Posterior cingulate gyrus (tissue), 11 donors: ENCODE measurements at regions not wholly inside any gene's neighbourhood (a gene's known extent, or its start where the extent isn't known, plus 50 kb on each side); places are given as distances from the start of the nearest gene placed in this dataset.
"Not testable (repeated sequence)": the region's sequence is repeated elsewhere in the genome, so short reads cannot be mapped to it uniquely, and the experiment has no call there.

Experiments used
- DNase-seq, 10 donors: peaks; one replicate each; pipeline versions ENCODE4 v3.0.0 to v3.0.0-alpha.2; 2020 to 2021; ENCODE audit warnings: mixed read lengths in 3 of 10
- intact Hi-C: fragments of 100-400 bp; cut with DNase I; formaldehyde crosslinking; loops from one replicate; pipeline ENCODE4 v1.15.1; 2023

GRCh38 chr3:166472015-166472414, 634.8 kb upstream of the BCHE start:
- intact Hi-C loops: no loop called here
- DNase-seq: no peak

GRCh38 chr3:166471074-166471767, 634.0 kb upstream of the BCHE start:
- intact Hi-C loops: no loop called here
- no peak for DNase-seq

DNA sequence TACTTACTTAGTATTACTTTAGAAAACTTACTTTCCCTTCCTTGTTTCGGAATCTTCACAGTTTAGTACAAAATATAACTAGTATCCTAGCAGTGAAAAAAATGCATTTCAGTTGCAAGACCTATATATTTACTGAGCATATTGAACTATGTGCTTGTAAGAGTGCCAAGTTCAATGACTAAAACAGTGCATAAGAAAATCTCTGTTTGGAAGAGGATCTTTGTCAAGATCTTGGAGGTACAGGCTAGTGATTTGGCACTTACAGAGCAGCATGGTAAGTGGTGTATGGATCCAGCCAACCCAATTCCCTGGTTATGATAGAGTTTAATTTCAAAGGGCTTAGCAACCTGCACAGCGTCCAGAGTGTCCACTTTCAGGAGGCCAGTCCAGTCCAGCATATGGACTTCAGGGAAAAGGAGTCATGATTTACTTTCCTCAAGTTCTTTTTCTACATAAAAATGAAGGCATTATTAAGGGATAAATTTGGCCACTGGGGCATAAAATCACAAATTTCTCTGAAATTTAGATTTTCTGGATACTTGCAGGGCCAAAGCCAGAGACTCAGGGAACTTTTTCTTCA, 625.8 kb upstream of the BCHE start:
- intact Hi-C loops: no loop called here
- DNase-seq: no peak

DNA sequence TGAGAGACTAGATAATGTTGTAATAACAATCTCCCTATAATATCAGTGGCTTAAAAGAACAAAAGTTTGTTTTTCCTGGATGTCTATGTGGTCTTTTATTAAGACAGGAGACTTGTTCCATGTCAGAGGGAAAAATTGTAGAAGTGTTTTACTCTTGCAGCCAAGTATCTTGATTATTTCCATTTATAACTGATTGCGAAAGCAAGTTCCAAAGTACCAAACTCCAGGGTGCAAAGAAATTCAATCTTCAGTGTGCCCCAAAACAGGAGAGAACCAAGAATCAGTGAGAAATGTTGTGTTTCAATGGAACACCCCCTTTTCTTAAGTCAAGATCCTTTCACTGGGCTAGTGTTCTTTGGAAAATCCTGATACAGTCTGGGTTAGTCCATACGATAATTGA, 624.4 kb upstream of the BCHE start:
- DNase-seq: no peak
- intact Hi-C loops: no loop called here

DNA sequence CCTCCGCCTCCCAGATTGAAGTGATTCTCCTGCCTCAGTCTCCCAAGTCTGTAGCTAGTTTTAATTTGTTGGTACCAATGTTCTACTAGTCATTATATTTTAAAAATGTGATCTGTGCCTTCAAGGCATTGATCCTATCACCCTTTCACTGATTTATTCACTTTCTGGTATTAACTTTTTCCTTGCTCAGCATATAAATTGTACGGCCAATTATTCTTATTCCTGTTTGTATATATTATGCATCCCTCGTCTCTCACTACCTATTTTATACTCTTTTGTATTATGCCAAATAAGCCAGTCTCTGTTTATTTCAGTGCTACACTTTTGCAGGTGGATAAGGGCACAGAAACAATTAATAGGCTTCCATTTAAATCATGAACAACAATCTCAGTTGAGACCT, 620.2 kb upstream of the BCHE start:
- DNase-seq: no peak
- intact Hi-C loops: no loop called here

DNA sequence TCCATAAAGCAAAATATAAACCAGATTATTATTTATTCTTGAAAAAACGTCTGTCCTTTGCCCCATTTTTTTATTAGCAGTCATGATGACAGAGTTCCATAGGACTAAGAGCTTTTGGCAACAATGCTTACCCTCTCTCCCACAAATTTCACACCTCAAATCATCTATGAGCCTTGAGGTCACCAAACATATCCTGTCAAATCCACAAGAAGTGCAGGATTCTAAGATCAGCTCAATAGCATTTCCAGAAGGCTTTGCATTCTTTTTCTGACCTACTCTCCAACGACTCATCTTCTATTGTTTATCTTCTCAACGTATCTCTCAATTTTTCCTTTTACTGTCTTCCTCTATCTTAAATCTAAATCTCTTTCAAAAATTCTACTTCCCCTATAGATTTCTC, 619.1 kb upstream of the BCHE start:
- intact Hi-C loops: no loop called here

GRCh38 chr3:166455744-166456143, 618.5 kb upstream of the BCHE start:
- intact Hi-C loops: no loop called here
- no peak for DNase-seq

More for the DNA sequence above, 619.1 kb upstream of the BCHE start:
- no peak for DNase-seq

DNA sequence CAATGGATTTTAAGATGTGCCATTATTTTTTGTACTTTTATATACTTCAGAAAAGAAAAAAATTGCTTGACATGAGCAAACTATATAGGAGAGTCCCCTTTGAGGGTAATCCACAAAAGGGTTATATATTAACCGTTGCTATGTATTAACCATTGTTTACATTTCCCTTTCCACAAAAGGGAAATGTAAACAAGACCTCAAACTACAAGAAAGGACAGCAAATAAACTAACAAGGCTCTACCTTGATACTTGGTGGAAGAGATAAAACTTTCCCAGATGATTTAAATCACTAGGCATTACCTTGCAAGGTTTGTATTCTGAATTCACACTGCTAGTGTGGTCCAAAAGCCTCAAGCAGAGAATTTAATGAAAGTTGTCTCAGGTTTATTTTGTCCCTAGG, 616.3 kb upstream of the BCHE start:
- intact Hi-C loops: no loop called here
- DNase-seq: no peak

DNA sequence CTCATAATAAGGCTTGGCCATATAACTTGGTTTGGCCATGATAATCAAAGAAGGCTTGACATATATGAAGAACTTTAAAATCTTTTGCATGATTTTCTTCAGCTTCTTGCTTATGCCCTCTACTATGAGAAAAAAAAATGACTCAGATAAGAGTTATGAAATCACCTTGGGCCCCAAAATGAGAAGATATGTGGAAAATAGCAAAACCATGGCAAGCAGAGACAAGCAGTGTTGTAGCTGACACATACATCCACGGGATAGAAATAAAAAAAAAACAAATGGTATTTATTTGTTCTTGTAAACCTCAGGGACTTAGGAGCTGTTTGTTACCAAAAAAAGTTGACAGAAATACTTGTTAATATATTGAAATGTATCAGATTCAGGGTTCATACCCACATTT, 614.8 kb upstream of the BCHE start:
- intact Hi-C loops: no loop called here
- DNase-seq: no peak

- intact Hi-C loops: no loop called here
- no peak for DNase-seq
Measured at GRCh38 chr3:166447513-166447912, 610.3 kb upstream of the BCHE start.

DNA sequence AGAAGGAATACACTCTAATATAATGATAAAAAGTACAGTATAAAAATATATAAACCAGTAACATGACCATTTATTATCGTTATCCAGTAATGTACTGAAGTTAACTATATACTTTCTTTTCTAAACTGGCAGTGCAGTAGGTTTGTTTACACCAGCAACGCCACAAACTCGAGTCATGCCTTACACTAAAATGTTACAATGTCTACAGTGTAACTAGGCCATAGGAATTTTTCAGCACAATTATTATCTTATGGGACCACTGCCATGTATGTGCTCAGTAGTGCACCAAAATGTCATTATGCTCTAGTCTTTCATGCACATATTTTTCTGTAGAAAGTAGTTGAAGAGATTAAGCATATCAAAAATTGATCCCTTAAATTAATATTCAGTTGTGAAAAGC, 609.8 kb upstream of the BCHE start:
- DNase-seq: no peak
- intact Hi-C loops: no loop called here

DNA sequence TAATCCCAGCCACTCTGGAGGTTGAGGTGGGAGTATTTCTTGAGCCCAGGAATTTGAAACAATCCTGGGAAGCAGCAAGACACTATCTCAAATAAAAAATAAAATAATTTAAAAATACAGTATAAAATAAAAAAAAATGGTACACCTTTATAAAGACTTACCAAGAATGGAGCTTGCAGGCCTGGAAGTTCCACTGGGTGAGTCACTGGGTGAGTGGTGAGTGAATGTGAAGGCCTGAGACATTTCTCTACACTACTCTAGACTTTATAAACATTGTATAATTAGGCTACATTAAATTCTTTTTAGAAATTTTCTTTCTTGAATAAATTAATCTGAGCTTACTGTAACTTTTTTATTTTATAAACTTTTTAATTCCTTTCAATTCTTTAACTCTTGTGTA, 609.1 kb upstream of the BCHE start:
- no peak for DNase-seq
- intact Hi-C loops: no loop called here

- intact Hi-C loops: no loop called here
- no peak for DNase-seq
Measured at GRCh38 chr3:166445865-166446264, 608.6 kb upstream of the BCHE start.

DNA sequence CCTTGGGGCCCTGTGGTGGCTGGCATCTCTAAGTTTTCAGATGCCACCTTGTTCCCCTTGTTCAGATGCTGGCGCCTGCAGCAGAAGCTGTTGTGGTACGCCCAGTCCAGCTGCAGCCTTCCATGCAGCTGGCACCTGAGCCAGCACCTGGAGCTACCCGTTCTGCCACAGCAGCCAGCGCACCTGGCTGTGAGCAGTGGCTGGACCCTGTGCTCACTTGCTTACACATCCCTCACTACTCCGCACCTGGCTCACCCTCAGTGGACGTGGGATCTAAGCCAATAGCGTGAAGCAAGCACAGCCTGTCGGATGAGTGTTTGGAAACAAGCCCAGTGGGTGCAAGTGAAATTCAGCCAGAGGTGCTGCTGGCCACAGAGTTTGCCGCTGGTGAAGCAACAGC, 607.5 kb upstream of the BCHE start:
- DNase-seq: peak in 2 of 10 donors; percentile 49 to 72
- intact Hi-C loops: no loop called here

GRCh38 chr3:166444336-166444735, 607.1 kb upstream of the BCHE start:
- peak in 2 of 10 donors; percentile 49 to 56 for DNase-seq
- intact Hi-C loops: no loop called here

- DNase-seq: no peak
- intact Hi-C loops: no loop called here
Measured at GRCh38 chr3:166435469-166436057, 598.3 kb upstream of the BCHE start.

DNA sequence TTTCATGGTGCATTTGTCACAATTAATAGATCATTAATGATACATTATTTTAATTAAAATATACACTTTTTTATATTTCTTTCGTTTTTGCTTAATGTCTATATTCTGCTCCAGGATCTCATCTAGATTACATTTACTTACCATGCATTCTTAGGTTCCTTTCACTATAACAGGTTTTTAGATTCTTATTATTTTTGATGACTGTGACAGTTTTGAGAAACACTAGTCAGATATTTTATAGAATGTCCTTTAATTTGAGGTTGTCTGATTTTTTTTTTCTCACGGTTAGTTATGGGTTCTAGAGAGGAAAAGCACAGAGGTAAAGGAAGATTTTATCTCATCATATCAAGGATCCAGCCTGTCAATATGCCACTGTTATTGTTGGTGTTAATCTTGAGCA, 595.8 kb upstream of the BCHE start:
- intact Hi-C loops: no loop called here
- no peak for DNase-seq

DNA sequence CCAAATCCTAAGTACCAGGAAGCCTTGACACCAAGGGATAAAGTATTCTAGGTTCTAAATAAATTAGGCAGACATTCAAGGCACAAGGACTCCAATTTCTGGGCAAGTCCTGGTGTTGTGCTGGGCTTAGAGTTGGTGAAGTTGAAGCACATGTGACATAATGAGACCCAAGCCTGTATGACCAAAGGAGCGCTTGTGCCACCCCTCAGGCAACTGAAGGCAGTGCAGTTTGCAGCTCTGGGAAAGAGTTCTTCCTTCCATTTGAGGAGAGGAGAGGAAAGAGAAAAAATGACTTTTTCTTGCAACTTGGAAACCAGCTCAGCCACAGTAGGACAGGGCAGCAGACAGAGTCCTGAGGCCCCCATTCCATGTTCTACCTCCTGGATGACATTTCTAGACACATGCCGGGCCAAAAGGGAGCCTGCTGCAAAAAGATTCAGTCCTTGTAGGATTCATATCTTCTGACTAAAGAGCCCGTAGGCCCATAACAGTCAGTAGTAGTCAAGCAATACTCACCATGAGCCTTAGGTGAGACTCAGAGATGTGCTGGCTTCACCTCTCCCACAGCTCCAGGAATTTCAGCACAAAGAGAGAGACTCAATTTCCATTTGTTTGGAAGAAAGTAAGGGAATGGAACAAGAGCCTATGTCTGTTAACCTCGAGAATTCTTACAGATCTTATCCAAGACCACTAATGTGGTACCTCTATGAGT, 588.8 kb upstream of the BCHE start:
- intact Hi-C loops: no loop called here
- no peak for DNase-seq

DNA sequence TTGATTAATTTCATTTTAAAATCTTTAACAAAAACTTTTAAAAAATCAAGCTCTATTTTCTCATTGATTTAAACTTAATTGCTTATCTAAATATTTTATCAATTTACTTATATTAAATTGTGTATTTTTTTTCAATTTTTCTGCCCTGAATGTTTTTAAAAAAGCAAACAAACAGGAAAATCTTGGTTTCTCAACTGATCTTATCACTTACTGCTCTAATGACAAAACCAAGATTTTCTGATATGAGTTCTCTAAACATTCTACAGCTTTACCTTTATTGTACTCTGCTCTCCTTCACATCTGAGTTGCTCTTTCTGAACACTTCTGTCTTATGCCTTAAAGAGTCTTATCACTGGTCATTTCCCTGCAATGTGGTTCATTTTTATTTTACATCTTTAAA, 587.8 kb upstream of the BCHE start:
- intact Hi-C loops: no loop called here
- DNase-seq: no peak

- DNase-seq: peak in 2 of 10 donors; percentile 50 to 70
- intact Hi-C loops: not testable (repeated sequence)
Measured at GRCh38 chr3:166423824-166424513, 586.7 kb upstream of the BCHE start.

DNA sequence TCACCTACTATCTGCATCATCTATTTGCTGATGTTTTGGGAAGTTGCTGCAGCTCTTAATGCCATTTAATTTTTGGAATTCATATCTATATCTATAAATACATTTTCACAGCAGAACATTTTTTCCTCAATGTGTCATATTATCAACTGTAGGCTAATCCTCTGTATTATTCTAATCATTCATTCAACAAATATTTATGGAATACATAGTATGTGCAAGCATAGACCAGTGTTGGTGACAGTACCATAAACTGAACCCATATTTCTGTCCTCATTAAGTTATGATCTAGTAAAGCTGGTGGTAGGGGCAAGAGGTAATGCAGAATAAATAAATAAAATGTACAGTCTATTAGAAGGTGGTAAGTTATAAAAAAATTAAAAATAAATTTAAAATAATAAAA, 585.3 kb upstream of the BCHE start:
- intact Hi-C loops: no loop called here
- no peak for DNase-seq
